Lower leg skin (tissue), 4 donors: ENCODE measurements at regions not wholly inside any gene's neighbourhood (a gene's known extent, or its start where the extent isn't known, plus 50 kb on each side); places are given as distances from the start of the nearest gene placed in this dataset.
"Not testable (repeated sequence)": the region's sequence is repeated elsewhere in the genome, so short reads cannot be mapped to it uniquely, and the experiment has no call there.

Source experiments
- DNase-seq, 2 donors: peaks; one replicate each; pipeline ENCODE4 v3.0.0-alpha.2; 2019; ENCODE audit warnings: low spot score in 2 of 2
- H3K4me3 ChIP-seq: fragments of 200-600 bp; sonication (generic); 2 replicates; pipeline ENCODE4 v1.5.1; 2017; ENCODE audit warnings: mild to moderate bottlenecking, low read depth; ENCODE audit not compliant: poor library complexity, severe bottlenecking
- CTCF ChIP-seq, 3 donors: fragments of 450-650 bp; IDR thresholded peaks; one replicate each; pipeline ENCODE4 v1.5.1; 2016; ENCODE audit warnings: antibody characterized with exemption in 3 of 3, mild to moderate bottlenecking in 3 of 3, moderate library complexity in 2 of 3
- POLR2A ChIP-seq, 2 donors: fragments of 450-650 bp; IDR thresholded peaks; one replicate each; pipeline ENCODE4 v1.6.1; 2016 to 2017; ENCODE audit warnings: antibody characterized with exemption in 2 of 2, mild to moderate bottlenecking in 1 of 2, moderate library complexity in 1 of 2
- WGBS, 2 donors: methylation state at CpG; one replicate each; pipeline ENCODE4 v1.1.5; 2018; 5-methylcytosine and 5-hydroxymethylcytosine counted together
- intact Hi-C: fragments of 100-400 bp; cut with DNase I; formaldehyde crosslinking; loops from one replicate; pipeline ENCODE4 v1.15.0; 2023; ENCODE audit warnings: low total_unique reads

GRCh38 chr1:219062161-219062560, 111.5 kb upstream of the LYPLAL1 start:
- H3K4me3 ChIP-seq, result no peak overlapping the region
- intact Hi-C loops, result no loop called here
- no peak for TF ChIP-seq CTCF (IDR thresholded peaks at IDR 0.05)
- TF ChIP-seq POLR2A (IDR thresholded peaks at IDR 0.05), result no peak
- 70 to 92% methylated on average over 4 of the region's 4 CpGs for WGBS, 2 donors
- no peak for DNase-seq

GRCh38 chr1:219066098-219066497, 107.6 kb upstream of the LYPLAL1 start:
- 88 to 100% methylated on average over 1 of the region's 1 CpG for WGBS, 2 donors
- DNase-seq, result no peak
- TF ChIP-seq CTCF (IDR thresholded peaks at IDR 0.05), result no peak
- TF ChIP-seq POLR2A (IDR thresholded peaks at IDR 0.05), result no peak
- H3K4me3 ChIP-seq, result no peak overlapping the region
- intact Hi-C loops, result no loop called here

- TF ChIP-seq POLR2A (IDR thresholded peaks at IDR 0.05), result no peak
- no peak for TF ChIP-seq CTCF (IDR thresholded peaks at IDR 0.05)
- no peak for DNase-seq
- 22 to 36% methylated on average over 1 of the region's 1 CpG for WGBS, 2 donors
- intact Hi-C loops, result no loop called here
- no peak overlapping the region for H3K4me3 ChIP-seq
These were observed 106.9 kb upstream of the LYPLAL1 start for GRCh38 chr1:219066631-219067349.

- intact Hi-C loops, result no loop called here
- H3K4me3 ChIP-seq, result no peak overlapping the region
- TF ChIP-seq CTCF (IDR thresholded peaks at IDR 0.05) (no peak), POLR2A (IDR thresholded peaks at IDR 0.05) (no peak)
- DNase-seq, result no peak
- WGBS, 2 donors, result 87 to 93% methylated on average over 4 of the region's 4 CpGs
These were observed 106.3 kb upstream of the LYPLAL1 start for GRCh38 chr1:219067350-219067712.

GRCh38 chr1:219070395-219070794, 103.3 kb upstream of the LYPLAL1 start:
- DNase-seq, H3K4me3 ChIP-seq, intact Hi-C loops: not testable (repeated sequence)
- WGBS, 2 donors, result 84 to 97% methylated on average over 2 of the region's 2 CpGs

- WGBS, 2 donors, result 88 to 93% methylated on average over 4 of the region's 4 CpGs
- H3K4me3 ChIP-seq, result no peak overlapping the region
- DNase-seq, result no peak
- intact Hi-C loops, result no loop called here
- no peak for TF ChIP-seq POLR2A (IDR thresholded peaks at IDR 0.05)
- TF ChIP-seq CTCF (IDR thresholded peaks at IDR 0.05), result no peak
These were observed 102.5 kb upstream of the LYPLAL1 start for GRCh38 chr1:219071209-219071608.
